ENCODE measurements at regions not wholly inside any gene's neighbourhood (a gene's known extent, or its start where the extent isn't known, plus 50 kb on each side); places are given as distances from the start of the nearest gene placed in this dataset.
A peak's percentile ranks its signal among the peaks of the same experiment; 100 is the strongest.
"Not testable (repeated sequence)": the region's sequence is repeated elsewhere in the genome, so short reads cannot be mapped to it uniquely, and the experiment has no call there.

DNA sequence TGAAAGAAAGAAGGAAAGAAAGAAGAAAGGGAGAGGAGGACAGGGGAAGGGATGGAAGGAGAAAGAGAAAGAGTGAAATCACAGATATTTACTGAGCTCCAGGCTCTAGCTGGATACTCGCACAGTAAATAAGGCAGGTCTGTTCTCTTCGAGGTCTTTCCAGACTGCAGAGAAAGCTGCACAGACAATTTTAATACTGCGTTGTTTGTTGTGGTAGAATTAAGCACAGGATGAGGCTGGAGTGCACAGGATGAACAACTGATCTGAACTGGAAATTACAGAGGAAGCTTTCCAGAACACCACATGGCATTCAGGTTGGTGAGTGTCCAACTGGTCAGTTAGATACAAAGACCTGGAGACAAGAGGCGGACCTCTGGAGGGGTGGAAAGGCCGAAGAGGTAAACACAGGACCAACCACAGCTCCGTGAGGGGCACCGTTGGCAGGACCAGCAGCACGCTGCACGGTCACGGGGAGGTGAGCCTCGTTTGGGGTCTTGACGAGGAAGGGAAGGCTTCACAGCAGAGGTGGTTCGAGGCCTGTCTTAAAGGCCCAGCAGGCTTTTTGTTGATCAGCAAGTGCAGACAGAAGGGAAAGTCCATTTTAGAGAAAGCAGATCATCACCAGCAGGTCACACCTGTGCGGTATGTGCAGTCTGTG, 121.7 kb downstream of the ATP6V0E2 start:
- not testable (repeated sequence) for DNase-seq

GRCh38 chr7:150000780-150001599, 127.2 kb downstream of the ATP6V0E2 start:
- DNase-seq: peak; percentile 9

GRCh38 chr7:150003304-150003810, 129.6 kb downstream of the ATP6V0E2 start:
- no peak for DNase-seq

GRCh38 chr7:150003973-150004372, 130.2 kb downstream of the ATP6V0E2 start:
- not testable (repeated sequence) for DNase-seq

DNA sequence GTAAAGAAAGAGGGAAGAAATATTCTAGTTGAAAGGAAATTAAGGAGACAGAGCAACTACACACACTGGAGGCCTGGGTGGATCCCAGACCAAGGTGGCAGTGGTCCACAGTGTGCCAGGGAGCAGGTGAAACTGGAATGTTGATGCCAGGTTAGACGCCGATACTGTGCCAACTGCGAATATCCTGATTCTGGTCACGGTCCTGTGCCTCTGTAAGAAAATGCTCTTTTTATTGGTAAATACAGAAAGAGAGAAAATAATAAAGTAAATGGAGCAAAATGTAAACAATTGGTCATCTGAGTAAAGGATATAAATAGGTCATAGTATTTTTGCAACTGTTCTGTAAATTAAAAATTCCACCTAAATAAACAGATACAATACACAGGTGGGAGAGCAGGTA, 131.1 kb downstream of the ATP6V0E2 start:
- DNase-seq: not testable (repeated sequence)

GRCh38 chr7:150009620-150010303, 136.0 kb downstream of the ATP6V0E2 start:
- DNase-seq: not testable (repeated sequence)

GRCh38 chr7:150016651-150017189, 143.0 kb downstream of the ATP6V0E2 start:
- DNase-seq: not testable (repeated sequence)

- DNase-seq: not testable (repeated sequence)
Measured at GRCh38 chr7:150020210-150020609, 146.4 kb downstream of the ATP6V0E2 start.

DNA sequence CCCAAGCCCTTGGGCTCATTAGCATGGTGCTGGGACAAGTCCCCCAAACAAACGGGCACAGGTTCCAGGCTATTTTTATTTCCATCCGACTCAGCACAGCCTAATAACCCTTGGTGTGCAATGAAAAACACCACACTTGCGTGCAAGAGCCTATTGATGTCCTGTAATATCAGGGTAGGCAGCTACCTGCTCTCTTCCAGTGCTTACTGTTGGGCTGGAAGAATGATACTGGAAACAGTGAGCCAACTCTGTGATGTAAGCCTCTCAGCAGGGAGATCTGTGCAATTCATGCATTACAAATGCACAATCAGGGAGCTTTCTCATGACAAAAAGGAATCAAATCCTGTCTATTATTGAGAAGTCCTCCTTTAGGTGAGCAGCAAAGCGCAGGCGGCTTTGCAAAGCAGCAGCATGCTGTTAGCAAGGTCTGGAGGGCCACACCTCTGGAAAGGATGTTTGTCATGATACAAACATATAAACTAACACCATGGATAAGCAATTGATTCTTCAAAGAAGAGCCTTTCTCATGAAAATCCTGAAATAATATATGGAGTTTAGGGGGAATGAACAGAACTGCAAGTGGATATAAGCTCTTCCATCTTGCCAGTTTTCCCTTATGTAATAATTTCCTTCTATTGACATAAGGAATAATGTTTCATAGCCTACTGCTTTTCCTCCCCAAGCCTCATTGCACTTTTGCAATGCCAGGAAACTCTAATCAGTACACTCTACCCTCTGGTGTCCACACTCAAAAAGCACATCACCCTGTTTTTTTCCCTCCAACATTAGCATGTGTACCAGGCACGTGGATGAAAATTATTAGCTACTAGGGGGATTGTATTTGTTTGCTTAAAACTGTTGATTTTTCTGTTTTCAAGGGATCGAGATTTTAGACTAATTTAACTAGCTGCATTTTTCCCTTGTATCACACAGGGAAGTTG, 151.1 kb downstream of the ATP6V0E2 start:
- not testable (repeated sequence) for DNase-seq

- not testable (repeated sequence) for DNase-seq
Measured at GRCh38 chr7:150025802-150026201, 152.0 kb downstream of the ATP6V0E2 start.

GRCh38 chr7:150028344-150029012, 154.7 kb downstream of the ATP6V0E2 start:
- DNase-seq: not testable (repeated sequence)

GRCh38 chr7:150029013-150029389, 155.2 kb downstream of the ATP6V0E2 start:
- DNase-seq: not testable (repeated sequence)

GRCh38 chr7:150031733-150032132, 158.0 kb downstream of the ATP6V0E2 start:
- DNase-seq: not testable (repeated sequence)

- DNase-seq: not testable (repeated sequence)
Measured at GRCh38 chr7:150033711-150034110, 159.9 kb downstream of the ATP6V0E2 start.

DNA sequence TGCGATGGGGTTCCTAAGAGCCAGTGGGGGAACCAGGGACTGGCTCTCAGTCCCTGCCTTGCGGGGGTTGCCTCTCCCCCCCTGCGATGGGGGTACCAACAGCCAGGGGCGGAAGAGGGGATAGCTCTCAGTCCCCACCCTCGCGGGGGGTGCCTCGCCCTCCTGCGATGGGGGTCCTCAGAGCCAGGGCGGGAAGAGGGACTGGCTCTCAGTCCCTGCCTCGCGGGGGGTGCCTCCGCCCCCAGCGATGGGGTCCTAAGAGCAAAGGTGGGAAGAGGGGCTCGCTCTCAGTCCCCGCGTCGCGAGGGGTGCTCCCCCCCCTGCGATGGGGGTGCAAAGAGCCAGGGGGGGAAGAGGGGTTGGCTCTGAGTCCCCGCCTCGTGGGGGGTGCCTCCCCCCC, 162.0 kb downstream of the ATP6V0E2 start:
- not testable (repeated sequence) for DNase-seq

- DNase-seq: not testable (repeated sequence)
Measured at GRCh38 chr7:150039061-150039460, 165.3 kb downstream of the ATP6V0E2 start.

GRCh38 chr7:150042281-150042680, 168.5 kb downstream of the ATP6V0E2 start:
- not testable (repeated sequence) for DNase-seq

- peak; percentile 20 for DNase-seq
Measured at GRCh38 chr7:150044771-150045170, 171.0 kb downstream of the ATP6V0E2 start.

- DNase-seq: not testable (repeated sequence)
Measured at GRCh38 chr7:150045596-150045995, 171.8 kb downstream of the ATP6V0E2 start.

DNA sequence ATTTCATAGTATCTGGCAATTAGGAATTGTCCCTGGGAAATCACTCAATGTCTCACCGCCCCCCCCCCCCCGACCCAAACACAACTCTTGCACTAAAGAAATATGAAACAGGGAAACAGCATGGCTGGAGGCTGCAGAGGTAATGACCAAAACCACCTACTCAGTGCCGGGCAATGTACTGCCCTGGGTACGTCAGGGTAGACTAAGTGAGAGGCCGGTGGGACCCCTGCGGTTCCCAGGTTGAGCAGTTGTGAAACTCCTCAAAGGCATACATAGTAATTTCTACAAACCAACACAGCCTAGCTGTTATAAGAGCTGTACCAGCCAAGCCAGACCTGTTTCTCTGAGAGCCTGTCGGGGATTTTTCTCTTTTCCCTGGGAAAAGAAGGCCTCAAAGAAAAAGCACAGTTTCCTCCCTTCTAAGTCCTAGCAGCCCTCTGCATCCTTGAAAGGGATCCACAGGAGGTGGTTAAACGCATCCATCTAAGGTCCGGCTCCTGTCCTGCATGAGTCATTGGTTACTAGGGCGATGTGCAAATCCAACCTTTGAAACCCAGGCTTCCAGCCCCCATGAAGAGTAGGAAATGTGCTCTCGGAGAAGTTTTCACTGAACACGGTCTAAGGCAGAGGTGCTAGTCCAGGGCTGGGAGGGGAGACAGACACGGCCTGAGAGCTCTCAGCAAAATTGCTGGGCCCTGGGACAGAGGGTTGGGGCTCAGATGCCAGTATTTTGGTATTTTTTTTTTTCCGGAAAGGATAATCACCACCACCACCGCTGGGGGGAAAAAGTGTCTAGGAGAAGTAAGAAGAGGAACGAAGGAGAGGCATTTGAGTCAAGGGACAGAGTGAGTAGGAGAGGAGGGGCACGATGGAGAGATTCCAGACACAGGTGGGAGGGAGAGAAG, 172.8 kb downstream of the ATP6V0E2 start:
- not testable (repeated sequence) for DNase-seq

Data from activated naive CD4-positive, alpha-beta T cell treated with Interleukin-2 at 50 U/mL for 16 hours (primary cell).